Panc1 (cell line): ENCODE measurements at regions not wholly inside any gene's neighbourhood (a gene's known extent, or its start where the extent isn't known, plus 50 kb on each side); places are given as distances from the start of the nearest gene placed in this dataset.

ENCODE experiments used
- ATAC-seq: fragments of 200-7000 bp; cut with Tn5 transposase; 2 replicates; pipeline ENCODE4 v1.9.1; 2020; ENCODE audit warnings: mild to moderate bottlenecking, moderate library complexity
- BruUV-seq: library from RNA; stranded (reverse); fragments of 400-500 nt; replicated peaks from 2 replicates; lab custom pipeline; 2021; lab: Mats Ljungman, UMichigan
- CTCF ChIA-PET: fragments of 300-600 bp; sonication (Branson Sonifier 250); formaldehyde crosslinking; loops from one replicate; lab custom pipeline; 2022; ENCODE audit warnings: antibody characterized with exemption; lab: Charles Lee
- POLR2A ChIA-PET: fragments of 300-600 bp; sonication (Branson Sonifier 250); formaldehyde crosslinking; loops from one replicate; lab custom pipeline; 2022; ENCODE audit warnings: antibody characterized with exemption; lab: Charles Lee
- DNase-seq: peaks from one replicate; pipeline ENCODE4 v3.0.0-alpha.2; 2010; ENCODE audit warnings: low read depth, low spot score
- H3K27ac ChIP-seq: 2 replicates; pipeline ENCODE4 v1.5.1; 2011; ENCODE audit warnings: mild to moderate bottlenecking, low read length, inconsistent platforms
- H3K27me3 ChIP-seq: fragments of 200-500 bp; sonication (Bioruptor generic); 2 replicates; pipeline ENCODE4 v1.6.0; 2014; ENCODE audit warnings: low read length, inconsistent platforms; ENCODE audit not compliant: control insufficient read depth, insufficient read depth
- H3K36me3 ChIP-seq: fragments of 200-500 bp; sonication (Bioruptor generic); 2 replicates; pipeline ENCODE4 v1.5.1; 2014; ENCODE audit warnings: inconsistent platforms, mild to moderate bottlenecking, low read length, moderate library complexity; ENCODE audit not compliant: control insufficient read depth, insufficient read depth
- H3K4me1 ChIP-seq: 2 replicates; pipeline ENCODE4 v1.5.1; 2011; ENCODE audit warnings: inconsistent platforms, mild to moderate bottlenecking, low read length, moderate library complexity; ENCODE audit not compliant: control insufficient read depth, insufficient read depth
- H3K4me3 ChIP-seq, 2 experiments: 2 replicates each; pipeline ENCODE4 v1.5.1; 2011 to 2012; ENCODE audit warnings: low read depth in 2 of 2, low read length in 2 of 2, mild to moderate bottlenecking in 2 of 2, inconsistent platforms in 1 of 2, moderate library complexity in 1 of 2
- H3K9me3 ChIP-seq: fragments of 200-500 bp; sonication (Bioruptor generic); 2 replicates; pipeline ENCODE4 v1.5.1; 2014; ENCODE audit warnings: low read depth, mild to moderate bottlenecking, inconsistent platforms, low read length, moderate library complexity; ENCODE audit not compliant: control insufficient read depth, insufficient read depth
- POLR2AphosphoS5 ChIP-seq: IDR thresholded peaks from 2 replicates; pipeline ENCODE4 v1.6.1; 2012; ENCODE audit warnings: mild to moderate bottlenecking, low read depth, low read length, moderate library complexity
- SIN3A ChIP-seq: IDR thresholded peaks from 2 replicates; pipeline ENCODE4 v1.6.1; 2012; ENCODE audit warnings: low read depth, mild to moderate bottlenecking, low read length, moderate library complexity, borderline replicate concordance; ENCODE audit not compliant: insufficient read depth
- TCF7L2 ChIP-seq: IDR thresholded peaks from 2 replicates; pipeline ENCODE4 v1.6.1; 2011; ENCODE audit warnings: mild to moderate bottlenecking, low read depth, low read length, inconsistent platforms
- in situ Hi-C: cut with HindIII; loops from 2 replicates; pipeline ENCODE4 v1.10.0; 2016; ENCODE audit warnings: low sequenced_read_pairs, low pct_unique_long_range_greater_than_20kb
- intact Hi-C: fragments of 100-400 bp; cut with micrococcal nuclease; formaldehyde crosslinking; loops from one replicate; pipeline ENCODE4 v1.10.0; 2022; ENCODE audit not compliant: unreplicated experiment
- TF ChIP-seq, protein P1 (sequence below): fragments of 450-650 bp; IDR thresholded peaks from 2 replicates; pipeline ENCODE4 v1.5.1; 2017; ENCODE audit warnings: mild to moderate bottlenecking
- TF ChIP-seq, protein P2 (sequence below), 2 experiments: IDR thresholded peaks; 2 replicates each; pipeline ENCODE4 v1.6.1; 2011 to 2012; ENCODE audit warnings: low read depth in 2 of 2, control low read depth in 1 of 2, low read length in 1 of 2, mild to moderate bottlenecking in 1 of 2, moderate library complexity in 1 of 2; ENCODE audit not compliant: insufficient read depth in 1 of 2

DNA sequence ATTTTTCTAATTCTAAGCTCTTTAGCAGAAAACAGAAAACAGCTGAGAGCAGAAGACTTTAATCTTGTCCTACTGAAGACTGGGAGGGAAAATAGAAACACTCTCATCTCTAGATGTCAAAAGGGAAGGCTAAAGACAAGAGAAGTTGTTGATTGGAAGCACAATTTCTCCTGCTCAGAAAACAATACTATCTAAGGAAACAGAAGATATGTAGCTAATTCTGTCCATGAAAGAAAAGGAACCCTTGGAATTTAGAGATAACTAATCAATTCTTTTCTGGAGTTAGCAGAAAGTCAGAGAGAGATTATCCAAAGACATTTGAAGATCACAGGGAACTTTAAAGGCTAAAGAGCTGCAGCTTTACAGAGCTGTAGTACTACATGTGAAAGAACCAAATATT lies 126.2 kb downstream of the HSD17B3 start:
- Histone ChIP-seq H3K4me3 (no peak overlapping the region), H3K27me3 (peaks cover 6% of the 10 kb centered on the region), H3K27ac (no peak overlapping the region), H3K4me1 (no peaks in the 10 kb centered on the region), H3K36me3 (no peaks in the 10 kb centered on the region), H3K9me3 (no peaks in the 10 kb centered on the region)
- TF ChIP-seq SIN3A (no peak), TCF7L2 (no peak), POLR2AphosphoS5 (no peak)
- TF ChIP-seq, protein P1, sequence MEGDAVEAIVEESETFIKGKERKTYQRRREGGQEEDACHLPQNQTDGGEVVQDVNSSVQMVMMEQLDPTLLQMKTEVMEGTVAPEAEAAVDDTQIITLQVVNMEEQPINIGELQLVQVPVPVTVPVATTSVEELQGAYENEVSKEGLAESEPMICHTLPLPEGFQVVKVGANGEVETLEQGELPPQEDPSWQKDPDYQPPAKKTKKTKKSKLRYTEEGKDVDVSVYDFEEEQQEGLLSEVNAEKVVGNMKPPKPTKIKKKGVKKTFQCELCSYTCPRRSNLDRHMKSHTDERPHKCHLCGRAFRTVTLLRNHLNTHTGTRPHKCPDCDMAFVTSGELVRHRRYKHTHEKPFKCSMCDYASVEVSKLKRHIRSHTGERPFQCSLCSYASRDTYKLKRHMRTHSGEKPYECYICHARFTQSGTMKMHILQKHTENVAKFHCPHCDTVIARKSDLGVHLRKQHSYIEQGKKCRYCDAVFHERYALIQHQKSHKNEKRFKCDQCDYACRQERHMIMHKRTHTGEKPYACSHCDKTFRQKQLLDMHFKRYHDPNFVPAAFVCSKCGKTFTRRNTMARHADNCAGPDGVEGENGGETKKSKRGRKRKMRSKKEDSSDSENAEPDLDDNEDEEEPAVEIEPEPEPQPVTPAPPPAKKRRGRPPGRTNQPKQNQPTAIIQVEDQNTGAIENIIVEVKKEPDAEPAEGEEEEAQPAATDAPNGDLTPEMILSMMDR = no peak
- in situ Hi-C loops = no loop called here
- ChIA-PET POLR2A (no interaction called here), CTCF (no interaction called here)
- no peak for ATAC-seq
- no peak for DNase-seq
- BruUV-seq = no TSS peak
- intact Hi-C loops = no loop called here

DNA sequence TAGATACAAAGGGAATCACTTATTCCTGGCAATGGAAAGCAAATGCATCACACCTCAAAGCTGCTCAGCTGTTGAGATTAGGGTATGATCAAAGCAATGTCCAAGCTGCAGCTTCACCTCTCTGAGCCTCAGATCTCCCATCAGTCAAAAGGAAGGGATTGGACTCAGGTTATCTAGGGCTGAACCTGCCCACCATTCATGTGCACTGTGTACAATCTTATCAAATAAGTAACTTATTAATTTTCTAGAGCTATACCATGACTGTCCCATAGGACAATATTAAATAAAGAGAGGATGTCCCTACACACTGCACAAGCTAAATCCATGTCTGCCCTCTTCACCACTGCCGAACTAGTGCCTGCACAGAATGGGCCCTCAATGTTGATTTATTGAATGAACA lies 127.0 kb downstream of the HSD17B3 start:
- H3K4me1 ChIP-seq = no peaks in the 10 kb centered on the region
- no peaks in the 10 kb centered on the region for H3K36me3 ChIP-seq
- no peak overlapping the region for H3K27ac ChIP-seq
- CTCF ChIA-PET = no interaction called here
- in situ Hi-C loops = no loop called here
- POLR2A ChIA-PET = interaction anchor here (0.6 kb wide), 1 partner anchor 758 kb away, joined by 3 read pairs; no protein-coding TSS in a partner anchor
- BruUV-seq = no TSS peak
- no peak for DNase-seq
- ATAC-seq = no peak
- TF ChIP-seq, protein P2, sequence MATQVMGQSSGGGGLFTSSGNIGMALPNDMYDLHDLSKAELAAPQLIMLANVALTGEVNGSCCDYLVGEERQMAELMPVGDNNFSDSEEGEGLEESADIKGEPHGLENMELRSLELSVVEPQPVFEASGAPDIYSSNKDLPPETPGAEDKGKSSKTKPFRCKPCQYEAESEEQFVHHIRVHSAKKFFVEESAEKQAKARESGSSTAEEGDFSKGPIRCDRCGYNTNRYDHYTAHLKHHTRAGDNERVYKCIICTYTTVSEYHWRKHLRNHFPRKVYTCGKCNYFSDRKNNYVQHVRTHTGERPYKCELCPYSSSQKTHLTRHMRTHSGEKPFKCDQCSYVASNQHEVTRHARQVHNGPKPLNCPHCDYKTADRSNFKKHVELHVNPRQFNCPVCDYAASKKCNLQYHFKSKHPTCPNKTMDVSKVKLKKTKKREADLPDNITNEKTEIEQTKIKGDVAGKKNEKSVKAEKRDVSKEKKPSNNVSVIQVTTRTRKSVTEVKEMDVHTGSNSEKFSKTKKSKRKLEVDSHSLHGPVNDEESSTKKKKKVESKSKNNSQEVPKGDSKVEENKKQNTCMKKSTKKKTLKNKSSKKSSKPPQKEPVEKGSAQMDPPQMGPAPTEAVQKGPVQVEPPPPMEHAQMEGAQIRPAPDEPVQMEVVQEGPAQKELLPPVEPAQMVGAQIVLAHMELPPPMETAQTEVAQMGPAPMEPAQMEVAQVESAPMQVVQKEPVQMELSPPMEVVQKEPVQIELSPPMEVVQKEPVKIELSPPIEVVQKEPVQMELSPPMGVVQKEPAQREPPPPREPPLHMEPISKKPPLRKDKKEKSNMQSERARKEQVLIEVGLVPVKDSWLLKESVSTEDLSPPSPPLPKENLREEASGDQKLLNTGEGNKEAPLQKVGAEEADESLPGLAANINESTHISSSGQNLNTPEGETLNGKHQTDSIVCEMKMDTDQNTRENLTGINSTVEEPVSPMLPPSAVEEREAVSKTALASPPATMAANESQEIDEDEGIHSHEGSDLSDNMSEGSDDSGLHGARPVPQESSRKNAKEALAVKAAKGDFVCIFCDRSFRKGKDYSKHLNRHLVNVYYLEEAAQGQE (IDR thresholded peaks at IDR 0.05; ENCODE audit: insufficient read depth in 1 of 2, low read depth in 2 of 2, low read length in 1 of 2) = no peak
- TF ChIP-seq POLR2AphosphoS5 (no peak), SIN3A (no peak), TCF7L2 (no peak)
- TF ChIP-seq, protein P1 = no peak
- peaks cover 6% of the 10 kb centered on the region for H3K27me3 ChIP-seq
- no peak overlapping the region for H3K4me3 ChIP-seq
- no peaks in the 10 kb centered on the region for H3K9me3 ChIP-seq
- intact Hi-C loops = no loop called here
